Small intestine (tissue), 7 donors: ENCODE measurements at regions not wholly inside any gene's neighbourhood (a gene's known extent, or its start where the extent isn't known, plus 50 kb on each side); places are given as distances from the start of the nearest gene placed in this dataset.
"Not testable (repeated sequence)": the region's sequence is repeated elsewhere in the genome, so short reads cannot be mapped to it uniquely, and the experiment has no call there.

Experiments used
- DNase-seq, 2 donors: peaks; one replicate each; pipeline versions ENCODE4 v3.0.0 to v3.0.0-alpha.2; 2013
- FAIRE-seq: peaks from 2 replicates; lab custom pipeline; 2012; peaks lifted over from hg19 to GRCh38; lab: Jason Lieb, UNC
- H3K27ac ChIP-seq, 3 donors: one replicate each; pipeline ENCODE4 v1.5.1; 2013; ENCODE audit warnings: low read length in 2 of 3, mild to moderate bottlenecking in 2 of 3, control low read depth in 1 of 3, inconsistent platforms in 1 of 3, low read depth in 1 of 3, moderate library complexity in 1 of 3
- H3K27me3 ChIP-seq, 3 donors: one replicate each; pipeline ENCODE4 v1.6.1; 2013; ENCODE audit warnings: low read length in 3 of 3, inconsistent platforms in 1 of 3; ENCODE audit not compliant: control insufficient read depth in 3 of 3, insufficient read depth in 3 of 3
- H3K36me3 ChIP-seq, 3 donors: one replicate each; pipeline ENCODE4 v1.6.1; 2013; ENCODE audit warnings: low read length in 3 of 3, inconsistent platforms in 1 of 3, low read depth in 1 of 3, mild to moderate bottlenecking in 1 of 3, moderate library complexity in 1 of 3; ENCODE audit not compliant: control insufficient read depth in 3 of 3, insufficient read depth in 2 of 3
- H3K4me1 ChIP-seq, 3 donors: one replicate each; pipeline ENCODE4 v1.6.1; 2013; ENCODE audit warnings: low read length in 2 of 3, inconsistent platforms in 1 of 3, low read depth in 1 of 3, mild to moderate bottlenecking in 1 of 3, moderate library complexity in 1 of 3; ENCODE audit not compliant: control insufficient read depth in 3 of 3, insufficient read depth in 2 of 3
- H3K4me3 ChIP-seq, 3 donors: one replicate each; pipeline ENCODE4 v1.5.1; 2013; ENCODE audit warnings: low read length in 3 of 3, control low read depth in 1 of 3, inconsistent platforms in 1 of 3, low read depth in 1 of 3, mild to moderate bottlenecking in 1 of 3, moderate library complexity in 1 of 3
- H3K9me3 ChIP-seq, 2 donors: one replicate each; pipeline ENCODE4 v1.6.1; 2013; ENCODE audit warnings: low read depth in 1 of 2, low read length in 1 of 2; ENCODE audit not compliant: control insufficient read depth in 2 of 2, insufficient read depth in 1 of 2
- WGBS, 3 donors: extraction: QIAGEN DNeasy Blood & Tissue Kit; methylation state at CpG; one replicate each; pipeline ENCODE4 v1.1.7; 2013; 5-methylcytosine and 5-hydroxymethylcytosine counted together
- donor health status: healthy with polysubstance abuse.
- donor health status: control.
- donor health status: control.
- donor health status: Bipolar disorder and iron deficiency.
- donor health status: healthy.

DNA sequence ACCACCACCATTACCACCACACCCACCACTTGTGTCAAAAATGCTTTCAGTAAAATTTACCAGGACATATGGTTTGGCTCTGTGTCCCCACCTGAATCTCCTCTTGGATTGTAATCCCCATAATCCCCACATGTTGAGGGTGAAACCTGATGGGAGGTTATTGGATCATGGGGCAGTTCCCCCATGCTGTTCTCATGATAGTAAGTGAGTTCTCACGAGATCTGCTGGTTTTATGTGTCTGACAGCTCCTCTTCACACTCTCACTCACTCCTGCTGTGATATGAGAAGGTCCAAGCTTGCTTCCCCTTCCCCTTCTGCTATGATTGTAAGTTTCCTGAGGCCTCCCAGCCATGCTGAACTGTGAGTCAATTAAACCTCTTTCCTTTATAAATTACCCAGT, 176.8 kb upstream of the ERBB4 start:
- not testable (repeated sequence) for H3K4me1 ChIP-seq, H3K9me3 ChIP-seq, DNase-seq, FAIRE-seq, H3K4me3 ChIP-seq, H3K27me3 ChIP-seq, H3K36me3 ChIP-seq, H3K27ac ChIP-seq
- 18 to 24% (median 18%) methylated on average over 1 of the region's 1 CpG for WGBS, 3 donors

DNA sequence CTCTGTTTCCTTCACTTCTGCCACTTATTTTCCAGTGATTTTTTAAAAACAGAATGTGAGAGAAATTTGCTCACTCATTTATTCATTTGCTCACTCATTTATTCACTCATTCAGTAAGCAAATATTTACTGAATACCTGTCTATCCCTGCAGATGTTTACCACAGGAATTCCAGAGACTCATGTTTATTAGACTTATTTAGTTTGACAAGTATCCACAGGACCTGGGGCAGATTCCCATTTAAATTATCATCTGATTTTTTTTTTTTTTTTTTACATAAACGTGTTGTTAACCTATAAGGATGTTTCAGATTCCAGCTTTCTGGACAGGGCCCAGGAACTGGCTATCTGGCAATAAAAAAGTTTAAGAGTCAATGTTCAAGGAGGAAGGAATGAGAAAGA, 175.1 kb upstream of the ERBB4 start:
- Histone ChIP-seq H3K4me1 (no peaks in the 10 kb centered on the region), H3K36me3 (no peaks in the 10 kb centered on the region), H3K9me3 (no peaks in the 10 kb centered on the region), H3K4me3 (no peak overlapping the region), H3K27ac (no peak overlapping the region), H3K27me3 (no peaks in the 10 kb centered on the region)
- DNase-seq = no peak
- WGBS, 3 donors = 8 to 52% (median 14%) methylated on average over 1 of the region's 1 CpG
- no peak for FAIRE-seq

DNA sequence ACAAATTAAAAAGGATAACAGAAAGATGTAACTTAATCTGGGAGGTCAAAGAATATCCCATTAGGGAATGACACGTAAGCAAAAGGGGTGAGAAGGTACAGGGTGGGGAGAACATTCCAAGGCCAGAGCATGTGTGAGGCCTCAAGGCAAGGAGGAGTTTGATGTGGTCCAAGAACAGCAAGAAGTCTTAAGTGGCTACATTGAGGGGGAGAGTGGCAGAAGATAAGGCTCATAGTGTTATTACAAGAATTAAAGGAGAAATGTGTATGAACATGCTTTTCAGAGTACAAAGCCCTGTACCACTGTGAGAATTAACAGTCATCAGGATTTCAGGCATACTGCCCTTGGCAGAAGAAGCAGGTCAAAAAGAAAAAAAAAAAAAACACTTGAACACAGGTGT, 174.4 kb upstream of the ERBB4 start:
- no peaks in the 10 kb centered on the region for H3K9me3 ChIP-seq
- H3K4me1 ChIP-seq = no peaks in the 10 kb centered on the region
- H3K27me3 ChIP-seq = no peaks in the 10 kb centered on the region
- DNase-seq = no peak
- H3K27ac ChIP-seq = no peak overlapping the region
- 44 to 75% (median 47%) methylated on average over 1 of the region's 1 CpG for WGBS, 3 donors
- no peak overlapping the region for H3K4me3 ChIP-seq
- no peak for FAIRE-seq
- H3K36me3 ChIP-seq = no peaks in the 10 kb centered on the region

DNA sequence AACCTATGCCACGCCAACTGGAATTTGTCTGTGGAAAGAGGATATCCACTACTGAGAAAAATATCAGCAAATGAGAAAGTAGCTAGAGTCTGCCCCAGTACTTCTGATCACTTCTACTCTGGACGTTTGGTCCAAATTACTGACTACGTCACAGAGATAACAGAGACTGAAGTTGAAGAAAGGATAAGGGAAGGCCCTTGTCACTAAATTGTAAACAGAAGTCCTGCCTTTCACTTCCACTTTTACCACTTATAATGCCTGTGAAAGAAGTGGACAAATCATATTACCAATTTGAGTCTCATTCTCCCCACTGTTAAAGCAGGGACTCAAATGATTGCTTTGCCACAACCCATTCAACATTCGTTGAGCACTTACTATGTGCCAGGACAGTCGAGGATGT, 173.9 kb upstream of the ERBB4 start:
- H3K27me3 ChIP-seq = no peaks in the 10 kb centered on the region
- no peak for DNase-seq
- H3K4me1 ChIP-seq = no peaks in the 10 kb centered on the region
- no peaks in the 10 kb centered on the region for H3K36me3 ChIP-seq
- FAIRE-seq = no peak
- H3K4me3 ChIP-seq = no peak overlapping the region
- 55 to 63% (median 59%) methylated on average over 5 of the region's 5 CpGs for WGBS, 3 donors
- no peaks in the 10 kb centered on the region for H3K9me3 ChIP-seq
- H3K27ac ChIP-seq = no peak overlapping the region

DNA sequence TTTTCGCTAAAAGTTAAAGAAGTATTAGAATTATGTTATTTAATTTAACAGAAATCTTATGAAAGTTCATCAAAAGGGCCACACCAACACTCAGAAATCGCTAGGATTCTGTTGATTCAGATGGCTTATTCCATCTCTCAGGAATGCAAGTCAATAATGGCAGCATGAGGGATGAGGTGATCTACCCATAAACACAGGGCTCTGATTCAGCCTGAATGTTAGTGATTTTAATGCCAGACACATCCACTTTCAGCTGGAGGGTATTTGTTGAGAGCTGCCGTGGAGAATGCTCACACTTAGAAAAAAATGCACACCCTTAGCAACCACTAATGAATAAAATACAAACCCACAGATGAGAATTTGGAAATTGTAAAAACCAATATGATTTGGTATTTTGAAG, 173.3 kb upstream of the ERBB4 start:
- H3K4me1 ChIP-seq = no peaks in the 10 kb centered on the region
- DNase-seq = no peak
- H3K27ac ChIP-seq = no peak overlapping the region
- no peak for FAIRE-seq
- H3K9me3 ChIP-seq = no peaks in the 10 kb centered on the region
- WGBS, 3 donors = 63 to 74% (median 67%) methylated on average over 3 of the region's 3 CpGs
- H3K4me3 ChIP-seq = no peak overlapping the region
- no peaks in the 10 kb centered on the region for H3K27me3 ChIP-seq
- no peaks in the 10 kb centered on the region for H3K36me3 ChIP-seq

DNA sequence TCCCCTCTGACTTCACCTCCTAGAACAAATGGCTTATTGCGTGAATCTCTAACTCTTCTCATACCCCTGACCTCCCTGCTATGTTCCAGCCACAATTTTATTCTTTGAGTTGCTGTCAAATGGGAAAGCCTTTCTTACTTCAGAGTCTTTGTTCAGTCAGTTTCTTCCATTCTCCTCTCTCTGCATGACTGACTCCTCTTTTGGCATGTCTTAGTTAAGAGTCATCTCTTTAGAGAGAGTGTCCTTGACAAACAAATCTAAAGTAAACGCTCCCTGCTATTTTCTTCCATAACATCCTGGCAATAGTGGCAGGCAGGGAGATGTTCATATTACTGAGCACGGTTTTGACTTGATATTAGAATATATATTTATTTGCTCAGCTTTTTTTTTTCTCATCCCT, 170.7 kb upstream of the ERBB4 start:
- Histone ChIP-seq H3K27ac (no peak overlapping the region), H3K4me1 (no peaks in the 10 kb centered on the region), H3K9me3 (no peaks in the 10 kb centered on the region), H3K4me3 (no peak overlapping the region), H3K27me3 (no peaks in the 10 kb centered on the region), H3K36me3 (no peaks in the 10 kb centered on the region)
- no peak for FAIRE-seq
- DNase-seq = no peak
- WGBS, 3 donors = 57 to 77% (median 66%) methylated on average over 3 of the region's 3 CpGs

DNA sequence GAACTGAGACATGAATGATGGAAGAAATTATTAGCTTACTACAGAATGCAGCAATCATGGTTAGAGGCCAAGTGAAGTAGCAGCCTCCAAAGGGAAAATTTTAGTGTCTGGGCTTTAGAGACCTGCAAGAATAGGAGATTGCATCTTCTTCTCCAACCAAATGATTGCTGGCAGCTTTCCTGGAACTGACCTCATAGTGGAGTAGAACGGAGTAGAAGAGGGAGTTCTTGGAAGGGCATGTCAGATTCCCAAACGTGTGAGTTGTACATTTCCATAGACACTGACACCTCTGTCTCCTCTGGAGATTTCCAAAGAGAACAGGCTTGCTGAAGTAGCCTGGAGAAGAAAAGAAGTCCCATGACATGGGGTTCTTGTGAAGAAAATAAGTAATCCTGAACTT, 169.8 kb upstream of the ERBB4 start:
- H3K9me3 ChIP-seq = no peaks in the 10 kb centered on the region
- no peaks in the 10 kb centered on the region for H3K27me3 ChIP-seq
- WGBS, 3 donors = 45 to 73% (median 65%) methylated on average over 2 of the region's 2 CpGs
- DNase-seq = no peak
- H3K36me3 ChIP-seq = no peaks in the 10 kb centered on the region
- no peak overlapping the region for H3K27ac ChIP-seq
- H3K4me1 ChIP-seq = no peaks in the 10 kb centered on the region
- H3K4me3 ChIP-seq = no peak overlapping the region
- FAIRE-seq = no peak

DNA sequence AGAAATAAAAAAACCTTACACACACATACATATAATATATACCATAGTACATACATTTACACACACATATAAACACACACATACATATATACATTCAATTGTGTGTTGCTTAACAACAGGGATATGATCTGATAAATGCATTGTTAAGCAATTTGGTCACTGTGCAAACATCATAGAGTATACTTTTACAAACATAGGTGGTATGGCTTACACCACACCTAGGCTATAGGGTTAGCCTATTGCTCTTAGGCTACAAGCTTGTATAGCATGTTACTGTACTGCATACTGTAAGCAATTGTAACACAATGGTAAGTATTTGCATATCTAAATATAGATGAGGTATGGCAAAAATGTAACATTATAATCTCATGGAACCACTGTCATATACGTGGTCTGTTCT, 156.8 kb upstream of the ERBB4 start:
- Histone ChIP-seq H3K27me3 (no peaks in the 10 kb centered on the region), H3K9me3 (no peaks in the 10 kb centered on the region), H3K4me3 (no peak overlapping the region), H3K27ac (no peak overlapping the region), H3K36me3 (no peaks in the 10 kb centered on the region), H3K4me1 (no peaks in the 10 kb centered on the region)
- FAIRE-seq (no peak), DNase-seq (no peak)
- 86 to 92% (median 90%) methylated on average over 1 of the region's 1 CpG for WGBS, 3 donors

DNA sequence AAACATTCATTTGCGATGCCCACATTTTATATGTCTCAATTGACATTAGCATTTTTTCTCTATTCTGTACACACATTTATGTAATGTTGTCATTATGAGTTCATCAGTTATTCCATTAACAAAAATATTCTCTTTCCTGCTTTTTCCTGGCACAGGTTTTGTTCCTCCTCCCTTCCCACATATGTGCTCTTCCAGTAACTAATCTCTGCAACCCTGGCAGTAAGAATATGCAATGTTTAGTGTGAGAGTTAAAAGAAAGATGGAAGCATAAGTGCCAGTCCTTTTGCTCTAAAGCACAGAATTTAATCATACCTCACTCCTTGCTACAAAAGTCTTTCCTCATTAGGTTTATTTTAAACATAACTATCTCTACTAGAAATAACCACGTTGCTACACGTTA, 155.8 kb upstream of the ERBB4 start:
- no peak for DNase-seq
- Histone ChIP-seq H3K4me1 (no peaks in the 10 kb centered on the region), H3K4me3 (no peak overlapping the region), H3K27ac (no peak overlapping the region), H3K36me3 (no peaks in the 10 kb centered on the region), H3K27me3 (no peaks in the 10 kb centered on the region), H3K9me3 (no peaks in the 10 kb centered on the region)
- no peak for FAIRE-seq
- 51 to 60% (median 54%) methylated on average over 3 of the region's 3 CpGs for WGBS, 3 donors
